HG03558 (cell line): ENCODE measurements at regions not wholly inside any gene's neighbourhood (a gene's known extent, or its start where the extent isn't known, plus 50 kb on each side); places are given as distances from the start of the nearest gene placed in this dataset.

Experiments
- ATAC-seq: cut with Tn5 transposase; IDR thresholded peaks from one replicate; pipeline ENCODE4 v1.9.1; 2021; ENCODE audit warnings: moderate number of reproducible peaks; ENCODE audit not compliant: unreplicated experiment; ENCODE audit errors: extremely low read depth

DNA sequence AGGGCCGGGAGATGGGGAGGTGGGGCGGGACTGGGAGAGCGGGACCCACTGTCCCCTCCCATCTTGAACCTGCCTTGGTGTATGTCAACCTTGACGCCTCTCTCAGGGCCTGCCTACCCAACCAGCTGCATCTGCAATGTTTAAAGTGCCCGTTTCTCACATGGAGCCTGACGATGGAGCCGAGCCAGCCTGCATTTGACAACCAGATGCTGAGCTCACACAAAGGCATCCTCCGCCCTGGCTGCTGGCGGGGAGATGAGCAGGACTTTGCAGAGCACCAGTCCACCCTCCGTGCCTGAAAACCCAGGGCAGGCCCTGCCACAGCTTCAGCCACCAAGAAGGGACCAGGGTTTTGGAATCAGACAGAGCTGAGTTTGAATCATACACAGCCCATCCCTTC, 141.1 kb upstream of the SMIM23 start:
- no peak for ATAC-seq

- ATAC-seq = no peak
These were observed 139.2 kb upstream of the SMIM23 start for GRCh38 chr5:171646102-171647042.

GRCh38 chr5:171647043-171647903, 138.3 kb upstream of the SMIM23 start:
- no peak for ATAC-seq

- ATAC-seq = no peak
These were observed 137.7 kb upstream of the SMIM23 start for GRCh38 chr5:171647904-171648260.

GRCh38 chr5:171648279-171649074, 137.1 kb upstream of the SMIM23 start:
- no peak for ATAC-seq

GRCh38 chr5:171649075-171649401, 136.6 kb upstream of the SMIM23 start:
- ATAC-seq = no peak

DNA sequence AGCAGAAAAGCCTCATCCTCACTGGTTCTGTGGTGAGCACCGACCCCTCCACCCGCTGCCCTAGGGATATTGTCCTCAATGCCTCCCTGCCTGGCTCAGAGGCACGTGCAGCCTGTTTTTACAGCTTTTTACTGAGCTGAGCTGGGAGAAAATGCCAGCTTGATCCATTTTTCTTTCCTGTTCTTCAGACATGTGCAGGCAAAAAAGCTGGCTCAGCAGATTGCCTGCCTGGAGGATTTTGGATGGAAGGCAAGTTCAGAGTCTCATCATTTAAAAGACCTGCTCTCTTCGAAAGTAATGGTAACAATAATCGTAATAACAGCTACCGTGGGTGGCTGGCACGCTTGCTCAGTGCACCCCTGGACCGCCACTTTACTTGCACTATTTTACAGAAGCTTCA, 135.0 kb upstream of the SMIM23 start:
- ATAC-seq = no peak

- no peak for ATAC-seq
These were observed 134.5 kb upstream of the SMIM23 start for GRCh38 chr5:171651102-171651501.

- ATAC-seq = no peak
These were observed 130.7 kb upstream of the SMIM23 start for GRCh38 chr5:171654881-171655280.

DNA sequence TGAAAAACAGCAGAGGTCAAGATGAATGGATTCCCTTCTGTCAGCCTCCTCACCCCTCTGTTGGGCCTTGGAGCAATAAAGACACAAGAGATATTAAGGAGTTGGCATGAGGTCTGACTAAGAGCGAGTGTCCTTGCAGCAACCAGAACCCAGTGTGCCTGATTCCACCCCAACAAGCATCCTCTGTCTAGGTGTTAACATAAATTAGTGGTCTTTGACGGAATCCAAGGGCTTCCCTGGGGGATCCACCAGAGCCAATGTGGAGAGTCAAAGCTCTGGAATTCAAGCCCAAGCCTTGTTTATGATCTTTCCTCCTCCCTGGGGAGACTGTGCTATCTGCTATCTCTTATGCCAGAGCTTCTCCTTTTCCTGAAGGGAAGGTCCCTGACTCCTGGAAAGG, 128.1 kb upstream of the SMIM23 start:
- ATAC-seq = no peak

DNA sequence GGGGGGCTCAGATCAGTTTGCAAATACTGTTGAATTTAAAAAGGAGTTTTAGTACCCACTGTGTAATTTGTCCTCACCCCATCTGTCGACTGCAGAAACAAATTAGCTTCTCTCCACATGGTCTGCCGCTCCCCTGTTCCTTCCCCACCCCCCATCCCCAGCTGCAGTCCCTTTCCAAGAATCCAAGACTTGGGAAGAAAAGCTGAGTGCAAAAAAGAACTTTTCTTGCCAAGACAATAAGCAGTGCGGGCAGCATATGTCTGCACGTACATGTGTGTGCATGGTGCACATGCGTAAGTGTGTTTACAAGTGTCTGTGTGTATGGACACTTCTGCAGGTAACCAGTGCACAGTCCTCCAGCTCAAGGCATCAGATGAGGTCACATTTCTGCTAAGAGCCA, 125.7 kb upstream of the SMIM23 start:
- no peak for ATAC-seq

- ATAC-seq = no peak
These were observed 125.2 kb upstream of the SMIM23 start for GRCh38 chr5:171660434-171660833.

DNA sequence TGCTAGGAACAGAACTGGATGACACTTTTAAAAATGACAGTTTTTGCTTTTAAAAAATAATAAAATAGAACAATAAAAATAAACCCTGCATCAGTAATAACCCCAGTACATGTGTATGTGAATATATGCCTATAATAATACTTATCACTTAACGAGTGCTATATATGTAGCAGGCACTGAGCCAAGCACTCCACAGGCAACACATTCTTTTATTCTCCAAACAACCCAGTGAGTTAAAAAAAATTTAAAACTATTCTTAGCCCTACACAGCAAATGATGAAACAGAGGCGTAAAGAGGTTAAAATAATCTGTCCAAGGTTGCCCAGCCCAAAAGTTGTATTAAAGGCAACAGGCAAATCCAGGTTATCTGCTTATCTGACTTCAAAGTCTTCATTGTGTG, 124.5 kb upstream of the SMIM23 start:
- no peak for ATAC-seq

DNA sequence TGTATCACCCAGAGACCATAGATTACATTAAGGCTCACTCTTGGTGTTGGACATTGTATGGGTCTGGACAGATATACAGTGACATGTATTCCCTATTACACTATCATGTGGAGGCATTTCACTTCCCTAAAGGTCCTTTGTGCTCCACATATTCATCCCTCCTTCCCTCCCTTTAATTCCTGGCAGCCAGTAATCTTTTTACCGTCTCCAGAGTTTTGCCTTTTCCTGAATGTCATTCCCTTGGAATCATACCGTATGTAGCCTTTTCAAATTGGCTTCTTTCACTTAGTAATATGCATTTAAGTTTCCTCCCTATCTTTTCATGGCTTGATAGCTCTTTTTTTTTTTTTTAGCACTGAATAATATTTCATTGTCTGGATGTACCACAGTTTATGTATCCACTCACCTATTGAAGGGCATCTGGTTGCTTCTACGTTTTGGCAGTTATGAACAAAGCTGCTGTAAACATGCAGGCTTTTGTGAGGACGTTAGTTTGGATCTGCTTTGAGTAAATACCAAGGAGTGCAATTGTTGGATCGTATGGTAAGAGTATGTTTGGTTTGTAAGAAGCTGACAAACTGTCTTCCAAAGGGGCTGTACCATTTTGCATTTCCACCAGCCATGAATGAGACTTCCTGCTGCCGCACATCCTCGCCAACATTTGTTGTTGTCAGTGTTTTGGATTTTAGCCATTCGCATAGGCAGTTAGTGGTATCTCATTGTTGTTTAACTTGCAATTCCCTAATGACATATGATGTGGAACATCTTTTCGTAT, 122.1 kb upstream of the SMIM23 start:
- no peak for ATAC-seq

GRCh38 chr5:171664489-171664888, 121.1 kb upstream of the SMIM23 start:
- no peak for ATAC-seq

- no peak for ATAC-seq
These were observed 118.8 kb upstream of the SMIM23 start for GRCh38 chr5:171666815-171667214.

GRCh38 chr5:171667341-171668096, 118.1 kb upstream of the SMIM23 start:
- ATAC-seq = no peak

DNA sequence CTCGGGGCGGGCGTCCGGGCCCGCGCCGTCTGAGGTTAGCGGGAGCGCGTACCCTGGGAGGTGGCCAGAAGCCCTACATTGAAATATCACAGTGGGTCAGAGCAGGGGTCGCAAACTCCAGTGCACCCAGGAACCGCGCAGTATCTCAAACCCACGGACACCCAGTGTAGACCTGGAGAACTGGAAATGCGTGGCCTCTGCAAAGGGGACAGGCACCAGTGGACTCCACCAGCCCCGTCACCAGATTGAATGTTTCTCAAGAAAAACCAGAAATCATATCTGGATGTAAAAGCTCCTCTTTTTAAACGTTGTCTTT, 117.6 kb upstream of the SMIM23 start:
- no peak for ATAC-seq

DNA sequence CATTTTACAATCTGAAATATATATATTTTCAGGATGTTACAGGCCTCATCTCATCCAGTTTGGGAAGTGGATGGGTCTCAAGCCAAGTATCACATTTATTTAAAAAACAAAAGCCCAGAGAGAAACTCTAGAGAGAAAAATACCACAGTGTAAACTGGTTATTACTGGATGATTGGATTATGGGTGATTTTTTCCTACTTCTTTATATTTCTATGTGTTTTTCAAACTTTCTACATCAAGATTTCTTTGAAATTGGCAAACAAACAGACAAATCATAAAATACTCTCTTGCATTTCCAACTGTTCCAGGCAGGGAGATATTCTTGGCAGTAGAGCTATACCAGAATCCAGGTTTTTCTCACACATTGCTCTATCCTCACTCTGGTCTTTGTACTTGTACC, 116.0 kb upstream of the SMIM23 start:
- ATAC-seq = no peak
